ENCODE measurements at regions not wholly inside any gene's neighbourhood (a gene's known extent, or its start where the extent isn't known, plus 50 kb on each side); places are given as distances from the start of the nearest gene placed in this dataset.

DNA sequence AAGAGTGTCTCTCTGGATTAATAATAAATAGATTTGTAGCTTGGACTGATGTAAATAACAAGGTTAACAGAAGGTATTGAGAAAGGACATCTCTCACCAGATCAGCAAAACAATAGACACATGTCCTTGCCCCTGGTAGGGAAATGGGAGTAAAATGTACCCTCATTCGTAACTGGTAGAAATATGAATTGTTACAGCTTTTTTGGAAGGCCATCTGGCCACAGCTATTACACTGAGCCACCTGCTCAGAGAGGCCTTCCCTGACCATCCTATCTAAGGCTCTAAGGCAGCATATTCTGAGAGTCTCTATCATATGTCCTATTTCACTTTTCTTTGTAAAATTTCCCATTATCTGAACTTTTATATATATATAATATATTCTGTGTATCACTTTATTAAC lies 129.1 kb upstream of the MAP1B start:
- DNase-seq, result no peak
- Histone ChIP-seq H3K4me1 (peaks cover 0 to 6% of the 10 kb centered on the region in 2 donors), H3K27ac (no peak overlapping the region), H3K4me3 (no peak overlapping the region), H3K9me3 (peaks cover 0 to 19% of the 10 kb centered on the region in 2 donors), H3K36me3 (no peaks in the 10 kb centered on the region), H3K27me3 (no peaks in the 10 kb centered on the region)
- intact Hi-C loops (cut with DNase I), result no loop called here
- no peak for ATAC-seq
- TF ChIP-seq, protein P1, sequence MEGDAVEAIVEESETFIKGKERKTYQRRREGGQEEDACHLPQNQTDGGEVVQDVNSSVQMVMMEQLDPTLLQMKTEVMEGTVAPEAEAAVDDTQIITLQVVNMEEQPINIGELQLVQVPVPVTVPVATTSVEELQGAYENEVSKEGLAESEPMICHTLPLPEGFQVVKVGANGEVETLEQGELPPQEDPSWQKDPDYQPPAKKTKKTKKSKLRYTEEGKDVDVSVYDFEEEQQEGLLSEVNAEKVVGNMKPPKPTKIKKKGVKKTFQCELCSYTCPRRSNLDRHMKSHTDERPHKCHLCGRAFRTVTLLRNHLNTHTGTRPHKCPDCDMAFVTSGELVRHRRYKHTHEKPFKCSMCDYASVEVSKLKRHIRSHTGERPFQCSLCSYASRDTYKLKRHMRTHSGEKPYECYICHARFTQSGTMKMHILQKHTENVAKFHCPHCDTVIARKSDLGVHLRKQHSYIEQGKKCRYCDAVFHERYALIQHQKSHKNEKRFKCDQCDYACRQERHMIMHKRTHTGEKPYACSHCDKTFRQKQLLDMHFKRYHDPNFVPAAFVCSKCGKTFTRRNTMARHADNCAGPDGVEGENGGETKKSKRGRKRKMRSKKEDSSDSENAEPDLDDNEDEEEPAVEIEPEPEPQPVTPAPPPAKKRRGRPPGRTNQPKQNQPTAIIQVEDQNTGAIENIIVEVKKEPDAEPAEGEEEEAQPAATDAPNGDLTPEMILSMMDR (IDR thresholded peaks at IDR 0.05), result no peak

DNA sequence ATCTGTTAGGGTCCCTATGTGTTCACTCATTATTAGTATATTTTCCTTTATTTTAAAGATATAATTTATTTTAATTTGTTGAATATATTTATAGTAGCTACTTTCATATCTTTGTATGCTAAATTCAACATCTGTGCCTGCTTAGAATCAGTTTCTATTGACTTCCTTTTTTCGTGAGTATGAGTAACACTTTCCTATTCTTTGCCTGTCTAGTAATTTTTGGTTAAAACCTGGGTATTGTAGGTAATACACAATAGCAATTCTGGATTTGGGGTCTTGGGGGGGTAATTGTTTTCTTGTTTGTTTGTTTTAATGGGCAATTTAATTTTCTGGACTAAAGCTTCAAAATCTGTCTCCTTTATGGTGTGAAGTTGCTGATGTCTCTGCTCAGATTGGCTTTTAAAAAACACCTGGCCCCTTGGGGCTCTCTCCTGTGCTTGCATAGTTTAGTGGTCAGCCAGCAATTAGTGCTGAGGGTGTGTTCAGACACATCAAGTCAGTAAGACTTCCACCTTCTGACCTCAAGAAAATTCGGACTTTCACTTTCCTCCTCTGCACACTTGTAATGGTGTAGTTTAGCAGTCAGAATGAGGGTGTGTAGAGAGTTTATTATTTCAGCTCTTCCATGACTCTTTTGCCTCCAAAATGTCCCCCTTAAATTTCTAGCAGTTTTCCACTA lies 124.4 kb upstream of the MAP1B start:
- no peak for ATAC-seq
- no peak overlapping the region for H3K27ac ChIP-seq
- peaks cover 0 to 24% of the 10 kb centered on the region in 2 donors for H3K9me3 ChIP-seq
- H3K36me3 ChIP-seq, result no peaks in the 10 kb centered on the region
- H3K4me3 ChIP-seq, result no peak overlapping the region
- DNase-seq, result no peak
- intact Hi-C loops (cut with DNase I), result no loop called here
- no peaks in the 10 kb centered on the region for H3K27me3 ChIP-seq
- no peaks in the 10 kb centered on the region for H3K4me1 ChIP-seq
- TF ChIP-seq, protein P1 (IDR thresholded peaks at IDR 0.05), result no peak

DNA sequence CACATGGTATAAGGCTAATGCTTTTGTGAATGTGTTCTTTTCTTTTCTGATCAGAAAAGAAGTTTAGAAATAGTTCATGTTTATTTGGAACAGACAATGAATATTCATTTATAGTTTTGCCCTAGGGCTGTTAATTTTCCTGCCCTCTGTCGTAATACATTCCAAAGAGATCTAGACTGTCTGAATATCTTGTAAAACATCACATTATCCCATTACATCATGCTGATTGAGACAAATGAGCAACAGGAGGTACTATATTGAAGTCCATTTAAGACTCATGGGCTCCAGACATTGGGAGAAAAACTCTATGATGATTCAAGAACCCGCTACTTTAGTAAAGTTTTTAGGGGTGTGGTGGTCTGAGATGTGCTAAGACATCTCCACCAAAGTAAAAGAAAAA lies 121.2 kb upstream of the MAP1B start:
- Histone ChIP-seq H3K4me3 (no peak overlapping the region), H3K27me3 (no peaks in the 10 kb centered on the region), H3K36me3 (no peaks in the 10 kb centered on the region), H3K27ac (no peak overlapping the region), H3K4me1 (no peaks in the 10 kb centered on the region), H3K9me3 (peaks cover 0 to 23% of the 10 kb centered on the region in 2 donors)
- intact Hi-C loops (cut with DNase I), result no loop called here
- ATAC-seq (no peak), DNase-seq (no peak)
- TF ChIP-seq, protein P1 (IDR thresholded peaks at IDR 0.05), result no peak

DNA sequence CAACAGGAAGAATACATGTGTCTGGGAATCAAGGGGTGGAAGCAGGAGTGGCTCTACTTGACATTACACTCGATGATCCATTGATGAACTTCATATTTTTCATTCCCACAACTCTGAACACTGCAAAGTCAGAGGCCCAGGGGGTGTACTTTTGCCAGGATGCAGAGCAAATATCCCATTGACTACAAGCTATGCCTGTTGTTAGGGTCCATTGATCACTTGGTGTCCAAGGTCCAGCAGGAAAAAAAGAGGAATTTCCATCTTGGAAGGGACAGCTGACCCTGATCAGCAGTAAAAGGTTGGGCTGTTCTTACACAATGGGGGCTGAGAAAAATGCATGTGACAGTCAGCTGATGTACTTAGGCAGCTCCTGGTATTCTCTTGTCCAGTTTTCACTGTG lies 118.5 kb upstream of the MAP1B start:
- H3K36me3 ChIP-seq, result no peaks in the 10 kb centered on the region
- H3K4me1 ChIP-seq, result no peaks in the 10 kb centered on the region
- no peaks in the 10 kb centered on the region for H3K9me3 ChIP-seq
- ATAC-seq (no peak), DNase-seq (no peak)
- intact Hi-C loops (cut with DNase I), result no loop called here
- no peaks in the 10 kb centered on the region for H3K27me3 ChIP-seq
- no peak overlapping the region for H3K27ac ChIP-seq
- TF ChIP-seq, protein P1 (IDR thresholded peaks at IDR 0.05), result no peak
- H3K4me3 ChIP-seq, result no peak overlapping the region

DNA sequence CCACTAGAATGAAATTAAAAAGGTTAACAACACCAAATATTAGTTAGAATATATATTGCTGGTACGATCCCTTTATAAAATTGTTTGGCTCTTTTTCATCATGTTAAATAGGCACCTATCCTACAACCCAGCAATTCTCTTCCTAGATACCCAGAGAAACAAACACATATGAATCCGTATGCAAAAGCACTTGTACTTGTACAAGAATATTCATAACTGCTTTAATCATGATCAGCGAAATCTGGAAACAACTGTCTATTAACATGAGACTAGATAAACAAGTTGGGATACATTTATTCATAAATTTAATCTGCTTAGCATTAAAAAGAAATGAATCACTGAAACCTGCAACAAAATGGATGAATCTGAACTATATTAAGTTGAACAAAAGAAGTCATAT lies 113.7 kb upstream of the MAP1B start:
- no peaks in the 10 kb centered on the region for H3K27me3 ChIP-seq
- DNase-seq, result no peak
- no peak for ATAC-seq
- H3K4me1 ChIP-seq, result no peaks in the 10 kb centered on the region
- intact Hi-C loops (cut with DNase I), result no loop called here
- no peak overlapping the region for H3K4me3 ChIP-seq
- no peak overlapping the region for H3K27ac ChIP-seq
- no peaks in the 10 kb centered on the region for H3K9me3 ChIP-seq
- H3K36me3 ChIP-seq, result no peaks in the 10 kb centered on the region
- TF ChIP-seq, protein P1 (IDR thresholded peaks at IDR 0.05), result no peak

Measured in left lung (tissue), 4 donors.